ENCODE measurements at regions not wholly inside any gene's neighbourhood (a gene's known extent, or its start where the extent isn't known, plus 50 kb on each side); places are given as distances from the start of the nearest gene placed in this dataset.
"Not testable (repeated sequence)": the region's sequence is repeated elsewhere in the genome, so short reads cannot be mapped to it uniquely, and the experiment has no call there.

- no peak for DNase-seq
- in situ Hi-C loops (cut with HindIII; ENCODE audit: low pct_ligation_motif_present, low pct_unique_long_range_greater_than_20kb, low sequenced_read_pairs): no loop called here
These were observed 308.4 kb upstream of the GCFC2 start for GRCh38 chr2:76019128-76019527.

- in situ Hi-C loops (cut with HindIII; ENCODE audit: low pct_ligation_motif_present, low pct_unique_long_range_greater_than_20kb, low sequenced_read_pairs): no loop called here
These were observed 298.8 kb upstream of the GCFC2 start for GRCh38 chr2:76009484-76009883.

DNA sequence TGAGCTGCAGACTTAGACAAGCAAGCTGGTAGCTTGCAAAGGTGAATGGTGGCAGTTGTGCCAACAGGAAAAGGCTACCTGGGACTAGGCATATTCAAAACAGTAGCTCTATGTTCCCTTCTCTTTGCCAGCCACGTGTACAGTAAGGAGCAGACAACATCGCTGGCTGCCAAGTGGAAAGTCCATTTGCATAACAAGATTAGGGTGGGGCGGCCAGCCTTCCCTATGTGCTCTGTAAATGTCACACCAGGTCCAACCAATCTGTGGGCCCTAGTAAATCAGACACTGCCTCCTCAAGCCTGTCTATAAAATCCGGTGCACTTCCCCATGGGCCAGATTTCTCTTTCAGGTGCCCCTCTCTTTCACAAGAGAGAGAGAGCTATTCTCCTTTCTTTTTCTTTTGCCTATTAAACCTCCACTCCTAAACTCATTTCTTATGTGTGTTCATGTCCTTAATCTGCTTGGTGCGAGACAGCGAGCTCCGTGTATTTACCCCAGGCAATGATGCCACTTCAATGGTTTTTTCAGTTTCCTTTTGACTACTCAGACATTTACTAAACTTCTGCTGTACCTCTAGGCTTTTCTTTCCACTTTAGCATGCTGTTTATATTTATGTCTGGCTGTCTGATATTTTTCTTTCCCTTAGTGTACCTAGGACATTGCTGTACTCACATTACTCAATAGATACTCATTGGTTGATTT lies 297.4 kb upstream of the GCFC2 start:
- in situ Hi-C loops (cut with HindIII; ENCODE audit: low pct_ligation_motif_present, low pct_unique_long_range_greater_than_20kb, low sequenced_read_pairs): no loop called here

More at GRCh38 chr2:76009484-76009883, 298.8 kb upstream of the GCFC2 start:
- DNase-seq: no peak

GRCh38 chr2:76000425-76000824 lies 289.7 kb upstream of the GCFC2 start:
- in situ Hi-C loops (cut with HindIII; ENCODE audit: low pct_ligation_motif_present, low pct_unique_long_range_greater_than_20kb, low sequenced_read_pairs): no loop called here

More for the DNA sequence above, 297.4 kb upstream of the GCFC2 start:
- no peak for DNase-seq

DNA sequence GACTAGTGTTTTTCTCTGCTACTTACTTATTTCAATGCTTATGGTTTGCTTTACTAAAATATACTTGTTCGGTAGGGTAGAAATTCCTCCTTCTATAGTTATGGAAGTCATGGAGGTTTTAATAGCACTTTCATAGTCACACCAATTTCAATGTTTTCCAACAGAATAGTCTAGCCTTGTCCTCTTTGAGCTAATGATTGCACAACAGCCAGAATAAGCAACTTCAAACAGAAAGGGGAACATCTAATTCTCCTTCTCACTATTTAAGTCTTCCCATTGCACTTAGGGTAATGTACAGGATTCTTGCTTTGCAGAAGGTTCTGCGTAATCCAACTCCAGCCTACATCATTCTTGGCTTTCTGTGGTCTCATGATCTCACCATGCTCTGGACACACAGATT lies 287.7 kb upstream of the GCFC2 start:
- no peak for DNase-seq
- in situ Hi-C loops (cut with HindIII; ENCODE audit: low pct_ligation_motif_present, low pct_unique_long_range_greater_than_20kb, low sequenced_read_pairs): no loop called here

More at GRCh38 chr2:76000425-76000824, 289.7 kb upstream of the GCFC2 start:
- DNase-seq: no peak

DNA sequence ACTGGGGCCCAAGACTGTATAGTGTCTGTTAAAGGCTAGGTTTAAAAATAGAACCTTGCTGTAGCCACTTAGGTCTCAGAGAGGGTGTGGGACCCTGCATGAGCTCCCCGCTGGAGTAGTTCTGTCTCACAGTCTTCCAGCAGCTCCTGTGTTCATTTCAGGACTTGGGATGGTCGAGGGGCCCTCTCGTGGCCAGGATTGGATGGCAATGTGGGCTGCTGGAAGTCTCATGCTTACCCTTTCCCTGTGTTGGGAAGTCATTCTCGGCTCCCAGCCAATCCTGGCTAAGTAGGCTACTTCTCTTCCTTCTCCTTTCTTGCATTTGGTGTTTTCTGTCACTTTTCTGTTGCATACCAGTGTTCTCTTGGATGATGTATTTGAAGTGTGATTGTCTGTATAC lies 284.0 kb upstream of the GCFC2 start:
- DNase-seq: peak; percentile 6
- in situ Hi-C loops (cut with HindIII; ENCODE audit: low pct_ligation_motif_present, low pct_unique_long_range_greater_than_20kb, low sequenced_read_pairs): no loop called here

DNA sequence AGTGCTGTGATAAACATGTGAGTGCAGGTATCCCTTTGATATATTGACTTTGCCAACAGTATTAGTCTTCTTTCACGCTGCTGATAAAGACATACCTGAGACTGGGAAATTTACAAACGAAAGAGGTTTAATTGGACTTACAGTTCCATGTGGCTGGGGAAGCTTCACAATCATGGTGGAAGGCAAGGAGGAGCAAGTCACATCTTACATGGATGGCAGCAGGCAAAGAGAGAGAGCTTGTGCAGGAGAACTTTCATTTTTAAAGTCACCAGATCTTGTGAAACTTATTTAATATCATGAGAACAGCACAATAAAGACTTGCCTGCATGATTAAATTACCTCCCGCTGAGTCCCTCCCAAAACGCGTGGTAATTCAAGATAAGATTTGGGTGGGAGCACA lies 277.9 kb upstream of the GCFC2 start:
- DNase-seq; in situ Hi-C loops (cut with HindIII; ENCODE audit: low pct_ligation_motif_present, low pct_unique_long_range_greater_than_20kb, low sequenced_read_pairs): not testable (repeated sequence)

GRCh38 chr2:75986617-75987016 lies 275.9 kb upstream of the GCFC2 start:
- in situ Hi-C loops (cut with HindIII; ENCODE audit: low pct_ligation_motif_present, low pct_unique_long_range_greater_than_20kb, low sequenced_read_pairs): no loop called here
- DNase-seq: no peak

DNA sequence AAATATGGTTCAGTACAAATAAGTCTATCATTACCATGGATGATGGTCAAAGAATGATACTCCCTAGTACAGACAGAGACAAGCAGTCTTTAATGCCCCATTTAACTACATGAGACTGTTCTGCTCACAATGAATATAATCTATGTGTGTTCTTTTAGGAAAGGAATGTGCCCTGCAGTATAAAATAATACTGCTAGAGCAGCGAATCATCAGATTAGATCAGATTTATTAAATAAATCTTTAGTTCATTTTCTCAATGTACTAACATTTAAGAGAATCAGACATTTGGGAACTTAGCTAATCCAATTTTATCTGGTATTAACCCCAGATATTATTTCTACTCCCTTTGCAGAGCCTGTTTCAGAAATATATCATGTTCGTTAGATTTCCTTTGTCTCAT lies 272.0 kb upstream of the GCFC2 start:
- in situ Hi-C loops (cut with HindIII; ENCODE audit: low pct_ligation_motif_present, low pct_unique_long_range_greater_than_20kb, low sequenced_read_pairs): no loop called here
- no peak for DNase-seq

- in situ Hi-C loops (cut with HindIII; ENCODE audit: low pct_ligation_motif_present, low pct_unique_long_range_greater_than_20kb, low sequenced_read_pairs): no loop called here
- DNase-seq: no peak
These were observed 253.9 kb upstream of the GCFC2 start for GRCh38 chr2:75964646-75965045.

DNA sequence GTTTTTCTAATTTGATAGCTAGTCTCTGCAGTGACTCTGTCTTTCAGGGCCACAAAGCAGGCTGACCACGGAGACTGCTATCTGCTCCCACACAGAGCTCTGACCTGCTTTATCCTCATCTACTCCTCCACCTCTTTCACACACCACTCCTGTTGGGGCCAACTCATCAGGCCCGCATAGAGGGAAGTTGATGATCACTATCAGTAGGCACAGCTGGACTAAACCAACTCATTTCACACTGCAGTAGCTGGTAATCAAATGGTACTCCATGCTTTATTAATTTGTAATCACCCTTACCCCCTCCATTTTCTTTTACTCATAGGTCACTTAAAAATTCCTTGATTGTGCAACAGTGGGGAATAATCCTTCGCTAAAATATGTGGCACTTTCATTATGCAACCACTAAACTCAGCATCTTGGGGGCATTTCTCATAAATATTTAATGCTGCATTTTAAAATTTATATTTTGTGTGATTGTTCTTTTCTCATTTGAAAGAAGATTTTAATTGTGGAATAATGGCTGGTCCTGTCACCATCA lies 249.8 kb upstream of the GCFC2 start:
- in situ Hi-C loops (cut with HindIII; ENCODE audit: low pct_ligation_motif_present, low pct_unique_long_range_greater_than_20kb, low sequenced_read_pairs): no loop called here

DNA sequence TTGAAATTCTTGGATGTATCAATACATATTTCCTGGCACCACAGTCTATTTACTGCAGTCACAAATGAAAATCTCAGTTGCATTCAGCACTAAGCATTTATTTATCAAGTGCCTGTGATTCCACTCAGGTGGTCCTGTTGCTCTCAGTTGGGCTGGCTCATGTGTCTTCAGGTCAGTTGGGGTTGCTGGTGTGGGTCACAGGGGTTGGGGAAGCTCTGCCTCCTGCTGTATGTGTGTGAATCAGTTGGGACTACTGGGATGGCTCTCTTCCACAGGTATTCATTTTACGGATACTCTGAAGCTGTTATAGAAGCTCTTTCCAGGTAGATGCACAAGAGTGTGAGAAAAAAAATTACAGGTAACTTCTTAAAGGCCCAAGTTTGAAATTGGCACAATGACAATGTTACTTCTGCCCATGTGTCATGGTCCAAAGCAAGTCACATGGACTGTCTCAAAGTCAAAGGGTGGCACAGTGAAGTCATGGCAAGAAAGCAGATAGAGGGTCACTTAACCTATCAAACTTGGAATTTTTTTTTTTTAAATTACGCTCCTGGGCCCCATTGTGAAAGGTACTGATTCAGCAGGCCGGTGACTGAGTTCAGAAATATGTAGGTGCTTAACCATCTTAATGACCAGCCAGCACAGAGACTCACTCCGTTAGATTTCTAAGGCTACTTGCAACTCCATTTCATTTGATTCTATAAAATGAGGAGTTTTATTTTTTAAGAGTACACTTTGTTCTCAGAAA lies 249.2 kb upstream of the GCFC2 start:
- no peak for DNase-seq
- in situ Hi-C loops (cut with HindIII; ENCODE audit: low pct_ligation_motif_present, low pct_unique_long_range_greater_than_20kb, low sequenced_read_pairs): no loop called here

More for the DNA sequence above, 249.8 kb upstream of the GCFC2 start:
- no peak for DNase-seq

- in situ Hi-C loops (cut with HindIII; ENCODE audit: low pct_ligation_motif_present, low pct_unique_long_range_greater_than_20kb, low sequenced_read_pairs): no loop called here
- no peak for DNase-seq
These were observed 244.0 kb upstream of the GCFC2 start for GRCh38 chr2:75954761-75955160.

DNA sequence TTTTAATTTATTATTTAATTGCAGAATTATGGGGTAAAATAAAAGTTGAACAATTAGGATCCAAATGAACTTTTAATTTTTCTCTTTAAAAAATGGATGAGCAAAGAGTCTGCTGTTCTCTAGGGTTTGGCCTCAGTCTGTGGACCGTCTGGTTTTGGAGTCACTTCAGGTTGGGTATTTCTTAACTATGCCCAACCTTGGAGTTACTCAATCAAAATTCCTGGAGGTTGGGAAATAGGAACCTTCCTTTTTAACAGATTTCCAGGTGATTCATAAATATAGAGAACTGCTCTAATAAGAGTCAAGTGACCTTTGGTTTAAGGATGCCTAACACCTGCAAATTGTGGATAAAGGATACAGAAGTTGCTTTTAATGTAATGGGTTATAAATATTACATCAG lies 241.5 kb upstream of the GCFC2 start:
- in situ Hi-C loops (cut with HindIII; ENCODE audit: low pct_ligation_motif_present, low pct_unique_long_range_greater_than_20kb, low sequenced_read_pairs): no loop called here
- DNase-seq: no peak

DNA sequence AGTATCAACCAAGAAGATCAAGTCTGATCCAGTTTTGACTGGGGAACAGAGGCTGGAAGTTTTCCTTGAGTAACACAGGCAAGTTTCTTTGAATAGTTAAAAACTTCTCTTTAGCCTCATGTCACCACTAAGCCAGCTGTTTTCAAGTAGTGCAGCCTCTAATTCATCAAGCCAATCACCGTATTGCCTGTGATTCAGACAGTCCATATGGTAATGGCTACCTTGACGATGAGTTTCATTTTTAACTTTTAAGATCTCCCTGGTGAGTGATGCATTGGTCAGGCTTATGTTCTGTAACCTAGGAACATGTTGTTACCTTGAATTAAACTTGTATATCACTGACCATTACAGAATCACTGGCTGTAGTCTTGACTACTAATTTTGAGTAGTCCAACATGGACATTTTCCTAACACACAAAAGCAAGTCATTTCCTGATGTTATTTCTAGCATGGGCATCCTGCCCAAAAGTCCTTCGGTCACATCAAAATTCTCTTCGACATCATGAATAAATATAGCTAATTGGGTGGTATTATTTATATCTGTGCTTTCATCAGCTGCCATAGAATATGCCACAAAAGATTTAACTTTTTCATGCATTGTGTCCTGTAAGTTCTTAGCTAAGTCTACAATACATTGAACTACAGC lies 238.8 kb upstream of the GCFC2 start:
- no peak for DNase-seq
- in situ Hi-C loops (cut with HindIII; ENCODE audit: low pct_ligation_motif_present, low pct_unique_long_range_greater_than_20kb, low sequenced_read_pairs): no loop called here

DNA sequence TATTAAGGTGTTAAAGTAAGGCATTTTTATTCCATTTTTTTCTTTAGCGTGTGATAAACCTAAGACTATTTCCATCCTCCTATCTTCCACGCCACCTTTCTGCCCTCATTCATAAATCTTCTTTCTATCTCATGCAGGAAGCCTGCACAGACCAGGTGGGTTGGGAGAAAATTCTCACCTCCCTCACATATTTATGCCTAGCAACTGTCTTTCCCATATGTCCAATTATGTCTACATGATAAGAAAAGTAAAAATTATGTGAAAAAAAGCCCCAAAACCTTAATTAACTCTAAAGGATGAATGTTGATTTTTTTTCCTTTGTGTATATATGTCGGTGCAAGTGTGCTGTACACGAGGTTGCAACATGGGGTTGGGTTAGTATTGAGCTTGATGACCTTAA lies 225.6 kb upstream of the GCFC2 start:
- in situ Hi-C loops (cut with HindIII; ENCODE audit: low pct_ligation_motif_present, low pct_unique_long_range_greater_than_20kb, low sequenced_read_pairs): no loop called here

GRCh38 chr2:75932996-75933395 lies 222.3 kb upstream of the GCFC2 start:
- no peak for DNase-seq
- in situ Hi-C loops (cut with HindIII; ENCODE audit: low pct_ligation_motif_present, low pct_unique_long_range_greater_than_20kb, low sequenced_read_pairs): no loop called here

More for the DNA sequence above, 225.6 kb upstream of the GCFC2 start:
- DNase-seq: no peak

DNA sequence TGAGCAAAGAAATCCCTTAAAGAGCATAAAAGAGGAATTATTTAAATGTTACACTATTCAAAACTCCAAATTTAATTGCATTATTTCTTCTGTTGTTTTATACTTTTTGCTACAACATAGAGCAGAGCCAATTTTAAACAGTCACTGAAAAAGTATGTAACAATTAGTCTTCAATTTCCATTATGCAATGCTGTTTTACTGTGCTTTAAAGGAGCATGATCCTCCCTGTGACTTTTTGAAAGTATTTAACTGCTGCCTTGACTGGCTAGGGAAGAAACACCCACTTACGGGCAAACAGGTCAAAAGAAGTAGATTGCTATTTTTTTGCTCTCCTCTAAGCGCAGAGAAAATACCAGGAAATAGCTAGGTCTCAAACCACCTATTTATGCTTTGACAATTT lies 217.4 kb upstream of the GCFC2 start:
- in situ Hi-C loops (cut with HindIII; ENCODE audit: low pct_ligation_motif_present, low pct_unique_long_range_greater_than_20kb, low sequenced_read_pairs): no loop called here
- no peak for DNase-seq

DNA sequence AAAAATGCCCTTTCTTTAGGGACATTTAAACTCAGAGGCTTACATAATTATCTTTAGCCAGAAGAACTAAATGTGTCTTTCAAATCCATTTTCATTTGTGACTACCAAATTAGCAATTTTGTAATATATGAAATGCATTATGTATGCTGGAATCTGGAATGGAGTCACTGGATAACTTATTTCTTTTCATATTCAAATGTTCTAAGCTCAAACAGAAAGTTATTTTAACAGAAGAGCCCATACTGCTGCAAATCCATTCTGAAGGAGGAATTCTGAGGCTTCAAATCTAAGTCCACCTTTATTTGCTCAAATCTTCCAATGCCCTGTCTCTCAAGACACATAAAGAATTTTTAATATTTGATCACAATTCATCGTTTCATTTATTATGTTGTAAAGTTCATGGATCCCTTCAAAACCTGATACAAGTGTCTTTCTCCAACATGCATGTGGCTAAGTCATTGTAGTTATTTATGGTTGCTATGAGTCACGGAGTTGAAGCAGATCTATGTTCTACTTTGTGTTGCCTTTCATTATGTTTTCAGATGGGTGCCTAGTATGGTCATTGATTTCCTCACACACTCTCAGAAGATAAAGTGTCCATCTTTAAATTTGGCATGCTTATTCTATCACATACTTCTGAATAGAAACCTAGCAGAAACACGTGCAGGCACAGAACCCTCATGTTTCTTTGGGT lies 214.8 kb upstream of the GCFC2 start:
- in situ Hi-C loops (cut with HindIII; ENCODE audit: low pct_ligation_motif_present, low pct_unique_long_range_greater_than_20kb, low sequenced_read_pairs): no loop called here
- no peak for DNase-seq
